CD4-positive, alpha-beta T cell treated with Interferon alpha-2 for 1 hour (primary cell): ENCODE measurements at regions not wholly inside any gene's neighbourhood (a gene's known extent, or its start where the extent isn't known, plus 50 kb on each side); places are given as distances from the start of the nearest gene placed in this dataset.

Experiments used
- DNase-seq, 2 donors: peaks; one replicate each; pipeline ENCODE4 v3.0.0-alpha.2; 2020 to 2022

DNA sequence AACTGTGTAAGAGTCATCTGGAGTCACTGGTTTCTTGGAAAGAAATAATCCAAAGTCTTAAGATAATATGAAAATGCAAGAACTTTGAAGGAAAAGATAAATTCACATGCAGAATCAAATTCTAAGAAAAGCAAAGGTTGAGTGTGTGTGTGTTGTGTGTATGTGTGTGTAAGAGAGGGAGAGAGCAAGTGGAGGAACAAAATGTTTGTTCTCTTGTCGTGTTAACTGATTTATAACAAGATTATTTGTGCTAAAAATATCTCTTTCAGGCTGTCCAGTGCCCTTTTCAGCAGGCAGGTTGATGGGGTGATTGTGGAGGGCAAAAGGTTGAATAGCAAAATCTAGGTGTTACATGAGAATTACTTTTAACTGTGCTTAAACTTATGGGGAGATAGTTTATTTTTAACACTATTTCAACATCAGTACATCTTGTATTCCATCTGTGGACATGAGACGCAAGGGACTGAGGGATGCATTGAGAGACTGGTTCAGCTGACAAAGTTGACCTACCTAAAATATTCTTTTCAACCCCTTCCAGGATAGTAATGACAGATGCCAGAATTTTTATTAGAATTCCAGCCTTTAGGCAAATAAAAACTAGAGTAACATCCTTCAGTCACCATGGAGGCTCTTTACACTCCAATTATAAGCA, 342.4 kb upstream of the CD180 start:
- DNase-seq = no peak

- DNase-seq = peak in 1 of 2 donors; percentile 31
Measured at GRCh38 chr5:67537439-67538148, 341.0 kb upstream of the CD180 start.

DNA sequence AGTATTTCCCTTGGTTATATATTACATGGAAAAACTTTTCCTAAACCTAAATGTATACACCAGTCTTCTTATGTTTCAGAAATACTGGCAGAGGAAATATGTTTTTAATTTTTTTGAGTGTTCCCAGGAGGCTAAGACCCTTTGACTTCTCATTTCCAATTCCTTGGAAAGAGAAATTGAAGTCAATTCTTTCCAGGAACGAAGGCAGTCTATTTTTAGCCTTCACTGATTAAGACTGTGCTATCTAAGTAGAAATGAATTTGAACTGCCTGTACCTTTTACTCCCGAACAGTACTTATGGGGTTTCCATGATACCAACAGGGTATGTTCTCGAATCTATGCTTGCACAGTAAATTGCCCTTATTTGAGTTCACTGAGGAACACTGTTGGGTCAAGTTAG, 340.3 kb upstream of the CD180 start:
- DNase-seq = no peak

DNA sequence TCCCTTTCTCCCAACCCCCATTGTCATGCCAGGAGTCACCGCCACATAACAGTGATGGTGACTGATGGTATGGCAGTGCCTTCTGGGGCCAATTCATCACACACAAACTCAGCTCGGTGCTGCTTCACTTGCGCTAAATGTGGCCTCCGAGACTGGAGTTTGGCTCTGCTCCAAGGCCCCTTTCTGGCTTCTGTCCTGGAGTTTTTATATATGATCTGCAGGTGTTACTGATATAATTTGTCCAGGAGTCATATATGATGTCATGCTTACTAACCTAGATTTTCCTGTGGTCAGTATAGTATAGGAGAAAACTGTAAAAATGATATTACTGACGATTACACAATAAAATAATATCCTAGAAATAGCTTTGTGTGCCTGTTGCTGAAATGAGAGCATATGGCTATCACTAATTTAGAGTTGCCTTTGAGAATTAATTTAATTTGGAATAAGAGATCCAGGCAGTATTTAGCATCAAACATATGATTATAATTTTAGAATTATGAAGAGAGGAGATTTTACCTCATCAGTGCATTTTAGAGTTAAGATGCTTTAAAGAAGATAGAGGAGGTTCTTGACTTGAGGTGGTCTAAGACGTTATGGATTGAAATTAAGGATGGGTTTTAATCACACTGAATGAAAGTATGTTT, 334.1 kb upstream of the CD180 start:
- no peak for DNase-seq

DNA sequence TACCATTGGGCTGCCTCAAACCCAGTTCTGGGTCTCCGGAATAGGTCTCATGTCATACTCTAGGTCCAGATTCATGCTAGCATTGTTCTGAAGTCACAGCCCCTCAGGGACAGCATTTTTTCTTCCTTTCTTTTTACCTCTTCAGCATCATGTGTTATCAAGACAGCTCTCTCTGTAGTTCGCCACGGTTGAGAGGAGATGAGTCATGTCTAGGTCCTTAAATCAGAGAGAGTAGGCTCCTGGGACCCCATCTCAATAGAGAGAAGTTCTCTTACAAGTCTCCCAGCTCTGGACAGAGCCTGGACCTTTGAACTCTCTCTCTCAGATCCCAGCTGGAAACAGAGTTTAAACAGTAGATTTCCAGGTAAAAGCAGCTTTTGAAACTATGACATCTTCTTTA, 332.4 kb upstream of the CD180 start:
- DNase-seq = no peak

- DNase-seq = no peak
Measured at GRCh38 chr5:67526793-67527192, 330.2 kb upstream of the CD180 start.

- DNase-seq = no peak
Measured at GRCh38 chr5:67520161-67520908, 323.7 kb upstream of the CD180 start.

DNA sequence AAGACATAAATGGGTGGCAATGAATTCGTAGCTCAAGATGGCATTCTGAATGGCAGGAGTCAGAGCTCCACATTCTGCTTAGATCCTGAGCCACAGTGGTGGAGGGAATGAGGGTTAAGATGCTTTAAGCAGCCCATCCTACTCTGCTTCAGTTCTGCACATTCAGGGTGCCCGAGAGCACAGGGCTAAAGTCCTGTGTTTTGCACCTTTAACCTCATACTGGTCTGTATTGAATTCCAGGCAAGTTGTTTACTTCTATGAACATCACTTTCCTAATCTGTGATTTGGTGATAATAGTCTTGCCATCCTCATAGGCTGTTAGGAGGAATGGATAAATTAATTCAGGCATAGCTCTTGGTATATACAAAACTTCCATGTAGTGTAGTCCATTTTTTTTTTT, 321.6 kb upstream of the CD180 start:
- no peak for DNase-seq

GRCh38 chr5:67516948-67517565, 320.5 kb upstream of the CD180 start:
- no peak for DNase-seq

DNA sequence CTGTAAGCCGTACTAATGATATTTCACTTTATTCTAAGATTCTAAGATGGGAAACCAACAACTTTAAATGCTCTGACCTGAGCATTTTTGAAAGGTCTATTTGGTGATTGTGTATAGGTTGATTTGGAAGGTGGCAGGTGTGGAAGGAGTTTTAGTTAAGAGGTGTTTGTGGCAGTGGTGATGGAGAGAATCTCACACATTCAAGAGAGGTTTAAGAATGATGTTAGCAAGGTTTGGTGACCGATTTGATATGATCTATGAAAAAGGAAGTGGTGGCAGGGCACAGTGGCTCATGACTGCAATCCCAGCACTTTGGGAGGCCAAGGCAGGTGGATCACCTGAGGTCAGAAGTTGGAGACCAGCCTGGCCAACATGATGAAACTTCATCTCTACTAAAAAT, 319.2 kb upstream of the CD180 start:
- peak in 1 of 2 donors; percentile 27 for DNase-seq

DNA sequence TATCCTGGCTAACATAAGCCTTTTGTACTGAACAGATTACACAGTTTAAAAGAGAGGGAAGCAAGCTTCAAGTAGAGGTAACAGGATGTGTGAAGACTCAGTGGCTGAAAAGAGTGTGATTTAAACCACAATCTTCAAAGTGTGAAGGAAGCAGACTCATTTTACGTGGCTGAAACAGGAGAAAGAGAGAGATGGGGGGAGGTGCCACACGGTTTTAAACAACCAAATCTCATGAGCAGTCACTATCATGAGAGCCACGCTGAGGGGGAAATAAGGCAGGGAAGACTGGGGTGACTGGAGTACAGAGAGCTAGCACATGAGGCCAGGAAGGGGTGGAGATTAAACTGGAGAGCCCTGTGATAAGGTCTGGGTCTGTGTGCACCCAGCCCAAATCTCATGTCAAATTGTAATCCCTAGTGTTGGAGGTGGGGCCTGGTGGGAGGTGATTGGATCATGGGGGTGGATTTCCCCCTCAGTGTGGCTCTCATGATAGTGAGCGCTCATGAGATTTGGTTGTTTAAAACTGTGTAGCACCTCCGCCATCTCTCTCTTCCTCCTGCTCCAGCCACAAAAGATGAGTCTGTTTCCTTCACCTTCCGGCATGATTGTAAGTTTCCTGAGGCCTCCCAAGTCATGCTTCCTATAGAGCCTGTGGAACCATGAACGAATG, 318.6 kb upstream of the CD180 start:
- peak; percentile 22 to 56 for DNase-seq

- DNase-seq = no peak
Measured at GRCh38 chr5:67512758-67513157, 316.2 kb upstream of the CD180 start.

GRCh38 chr5:67511911-67512310, 315.3 kb upstream of the CD180 start:
- DNase-seq = no peak

GRCh38 chr5:67510204-67510603, 313.6 kb upstream of the CD180 start:
- DNase-seq = no peak

DNA sequence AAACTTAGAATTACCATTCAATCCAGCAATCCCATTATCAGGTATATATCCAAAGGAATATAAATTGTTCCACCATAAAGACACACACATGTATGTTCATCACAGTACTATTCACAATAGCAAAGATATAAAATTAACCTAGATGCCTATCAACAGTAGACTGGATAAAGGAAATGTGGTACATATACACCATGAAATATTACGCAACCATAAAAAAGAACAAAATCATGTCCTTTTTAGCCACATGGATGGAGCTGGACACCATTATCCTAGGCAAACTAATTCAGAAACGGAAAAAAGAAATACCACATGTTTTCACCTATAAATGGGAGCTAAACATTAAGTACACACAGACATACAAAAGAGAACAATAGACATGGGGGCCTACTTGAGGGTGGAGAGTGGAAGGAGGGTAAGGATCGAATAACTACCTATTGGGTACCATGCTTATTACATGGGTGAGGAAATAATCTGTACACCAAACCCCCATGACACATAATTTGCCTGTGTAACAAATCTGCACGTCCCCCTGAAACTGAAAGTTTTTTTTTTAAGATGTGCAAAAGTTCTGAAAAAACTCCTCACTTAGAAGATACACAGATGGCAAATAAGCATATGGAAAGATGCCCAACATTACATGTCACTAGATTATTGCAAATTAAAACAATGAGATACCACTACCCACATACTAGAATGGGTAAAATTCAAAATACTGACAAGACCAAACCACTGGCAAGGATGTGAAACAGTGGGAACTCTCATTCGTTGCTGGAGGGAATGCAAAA, 313.0 kb upstream of the CD180 start:
- no peak for DNase-seq

DNA sequence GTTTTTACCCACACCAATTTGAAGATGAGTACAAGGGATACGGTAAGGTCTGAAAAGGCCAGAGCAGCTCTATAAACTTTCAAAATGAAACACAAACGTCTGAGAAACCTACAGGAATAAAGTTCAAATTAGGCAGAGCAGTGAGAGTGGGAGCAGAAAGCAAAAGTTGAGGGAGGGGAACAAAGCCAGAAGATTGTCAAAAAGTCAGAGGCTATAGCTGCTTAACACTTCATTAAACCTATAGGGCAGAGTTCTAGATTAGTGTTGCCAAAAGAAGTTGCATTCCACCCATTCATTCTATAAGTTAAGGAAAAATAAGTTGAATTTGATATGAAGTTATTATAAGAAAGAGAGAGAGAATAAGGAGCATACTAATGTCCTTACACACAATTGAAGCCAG, 309.6 kb upstream of the CD180 start:
- DNase-seq = no peak

DNA sequence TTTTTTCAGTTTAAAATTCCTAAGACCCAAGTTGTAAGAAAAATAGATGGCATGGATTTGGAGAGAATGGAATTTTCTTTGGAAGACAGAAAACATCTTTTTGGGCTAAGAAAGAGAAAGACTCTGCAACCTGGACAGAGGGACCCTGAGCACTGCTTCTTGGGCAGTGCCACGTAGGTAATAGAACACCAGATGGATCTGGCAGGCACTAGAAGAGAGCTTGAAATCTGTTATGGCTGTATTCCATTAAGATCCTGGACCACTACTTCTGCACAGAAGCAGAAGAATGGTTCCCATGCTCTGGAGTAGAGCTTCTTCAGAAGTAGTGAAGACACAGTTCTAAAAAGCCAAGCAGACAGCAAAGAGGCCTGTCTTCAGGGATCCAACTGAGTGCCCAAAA, 306.4 kb upstream of the CD180 start:
- DNase-seq = no peak

GRCh38 chr5:67496051-67496450, 299.5 kb upstream of the CD180 start:
- no peak for DNase-seq

GRCh38 chr5:67495072-67495471, 298.5 kb upstream of the CD180 start:
- no peak for DNase-seq

- no peak for DNase-seq
Measured at GRCh38 chr5:67494186-67494855, 297.7 kb upstream of the CD180 start.

DNA sequence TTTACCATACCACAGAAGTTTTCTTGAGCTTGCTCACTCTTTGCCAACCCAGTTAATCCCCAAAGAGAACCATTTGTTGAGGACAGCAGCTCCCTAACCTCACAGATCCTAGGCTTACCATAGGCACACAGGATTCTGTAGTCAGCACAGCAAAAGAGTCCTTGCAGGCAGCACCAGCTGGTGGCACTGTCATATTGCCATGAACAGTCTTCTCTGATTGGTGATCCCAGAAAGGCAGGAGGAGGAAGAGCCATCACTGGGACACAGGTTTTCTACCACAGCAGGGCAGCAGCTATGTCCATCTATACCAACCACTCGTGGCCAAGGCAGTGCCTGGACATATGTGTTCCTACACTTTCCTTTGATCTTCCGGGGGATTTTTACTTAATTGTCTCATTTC, 297.1 kb upstream of the CD180 start:
- peak in 1 of 2 donors; percentile 14 for DNase-seq
